Neural progenitor cell (in vitro differentiated cells): ENCODE measurements at regions not wholly inside any gene's neighbourhood (a gene's known extent, or its start where the extent isn't known, plus 50 kb on each side); places are given as distances from the start of the nearest gene placed in this dataset.

ENCODE experiments used
- DNase-seq: peaks from one replicate; pipeline ENCODE4 v3.0.0-alpha.2; 2016; ENCODE audit warnings: low spot score
- H2AFZ ChIP-seq: fragments of 200-600 bp; sonication (generic); replicated peaks from 2 replicates; pipeline ENCODE4 v1.6.1; 2016; ENCODE audit warnings: antibody characterized with exemption
- H3F3A ChIP-seq: fragments of 200-600 bp; sonication (generic); 2 replicates; pipeline ENCODE4 v1.6.1; 2016; ENCODE audit warnings: antibody characterized with exemption, low read depth
- H3K27ac ChIP-seq: fragments of 200-600 bp; sonication (generic); 2 replicates; pipeline ENCODE4 v1.5.1; 2016; ENCODE audit warnings: mild to moderate bottlenecking
- H3K27me3 ChIP-seq: fragments of 200-600 bp; sonication (generic); 2 replicates; pipeline ENCODE4 v1.6.1; 2016; ENCODE audit warnings: mild to moderate bottlenecking, moderate library complexity
- H3K36me3 ChIP-seq: fragments of 200-600 bp; sonication (generic); 2 replicates; pipeline ENCODE4 v1.5.1; 2016
- H3K4me1 ChIP-seq: fragments of 200-600 bp; sonication (generic); 2 replicates; pipeline ENCODE4 v1.6.1; 2016; ENCODE audit warnings: mixed run types
- H3K4me2 ChIP-seq: fragments of 200-600 bp; sonication (generic); 2 replicates; pipeline ENCODE4 v1.6.1; 2016
- H3K4me3 ChIP-seq: fragments of 200-600 bp; sonication (generic); 2 replicates; pipeline ENCODE4 v1.5.1; 2016
- H3K79me2 ChIP-seq: fragments of 200-600 bp; sonication (generic); 2 replicates; pipeline ENCODE4 v1.6.1; 2016; ENCODE audit warnings: low read depth
- H3K9ac ChIP-seq: fragments of 200-600 bp; sonication (generic); 2 replicates; pipeline ENCODE4 v1.6.1; 2016
- H3K9me3 ChIP-seq: fragments of 200-600 bp; sonication (generic); 2 replicates; pipeline ENCODE4 v1.5.1; 2016; ENCODE audit warnings: low read depth
- H4K20me1 ChIP-seq: fragments of 200-600 bp; sonication (generic); 2 replicates; pipeline ENCODE4 v1.6.1; 2016; ENCODE audit warnings: low read depth
- H3K27ac Mint-ChIP-seq: 3 replicates; pipeline ENCODE4 v1.8.0; 2021; ENCODE audit warnings: mixed read lengths
- H3K27me3 Mint-ChIP-seq: 2 replicates; pipeline ENCODE4 v1.8.0; 2022; ENCODE audit warnings: low read depth, mild to moderate bottlenecking, inconsistent platforms, moderate library complexity, mixed read lengths; ENCODE audit not compliant: insufficient read depth
- H3K36me3 Mint-ChIP-seq: 3 replicates; pipeline ENCODE4 v1.8.0; 2021; ENCODE audit warnings: mixed read lengths
- H3K4me1 Mint-ChIP-seq: 3 replicates; pipeline ENCODE4 v1.8.0; 2021; ENCODE audit warnings: mixed read lengths
- H3K4me3 Mint-ChIP-seq: 3 replicates; pipeline ENCODE4 v1.8.0; 2021; ENCODE audit warnings: mild to moderate bottlenecking, moderate library complexity, mixed read lengths
- H3K9me3 Mint-ChIP-seq: 3 replicates; pipeline ENCODE4 v1.8.0; 2020; ENCODE audit warnings: mixed read lengths
- EZH2 ChIP-seq: fragments of 200-600 bp; sonication (generic); IDR thresholded peaks from 2 replicates; pipeline ENCODE4 v1.6.1; 2017; ENCODE audit warnings: antibody characterized with exemption, mild to moderate bottlenecking, moderate library complexity
- EZH2phosphoT487 ChIP-seq: fragments of 200-600 bp; sonication (generic); IDR thresholded peaks from 2 replicates; pipeline ENCODE4 v1.6.1; 2017; ENCODE audit warnings: antibody characterized with exemption
- TF ChIP-seq, protein P1 (sequence below): fragments of 200-600 bp; sonication (generic); IDR thresholded peaks from 2 replicates; pipeline ENCODE4 v1.5.1; 2017; ENCODE audit warnings: antibody characterized with exemption, mild to moderate bottlenecking

DNA sequence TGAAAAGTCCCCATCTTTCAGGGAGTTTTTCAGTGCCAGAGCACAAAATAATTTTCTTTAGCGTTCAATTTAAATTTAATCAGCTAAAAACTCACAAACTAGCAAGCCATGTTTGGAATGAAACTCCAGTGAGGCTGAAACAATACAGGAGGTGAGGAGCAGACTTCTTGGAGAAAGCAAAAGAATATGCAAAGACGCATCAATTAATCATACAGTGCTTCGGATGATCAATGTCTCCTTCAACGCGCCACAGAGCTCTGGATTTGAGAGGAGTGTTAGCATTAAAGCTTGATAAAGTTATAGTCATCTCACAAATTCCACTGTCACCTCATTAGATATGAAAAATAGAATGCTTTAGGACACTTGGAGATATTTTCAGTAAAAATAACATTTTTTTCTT is 248.0 kb downstream of the WDR11 start:
- Histone ChIP-seq H3F3A (no peaks in the 10 kb centered on the region), H3K4me1 (peaks cover 5% of the 10 kb centered on the region), H4K20me1 (no peaks in the 10 kb centered on the region), H3K9ac (no peak overlapping the region), H3K4me2 (no peak overlapping the region), H3K9me3 (no peaks in the 10 kb centered on the region), H3K36me3 (no peaks in the 10 kb centered on the region), H3K27ac (no peak overlapping the region), H3K79me2 (no peaks in the 10 kb centered on the region), H3K4me3 (no peak overlapping the region), H2AFZ (no peak overlapping the region), H3K27me3 (no peaks in the 10 kb centered on the region)
- Mint-ChIP-seq H3K27ac (no peak overlapping the region), H3K4me1 (peaks cover 48% of the 10 kb centered on the region), H3K9me3 (peaks cover 14% of the 10 kb centered on the region), H3K4me3 (no peak overlapping the region), H3K36me3 (peaks cover 3% of the 10 kb centered on the region), H3K27me3 (peaks cover 4% of the 10 kb centered on the region)
- TF ChIP-seq, protein P1, sequence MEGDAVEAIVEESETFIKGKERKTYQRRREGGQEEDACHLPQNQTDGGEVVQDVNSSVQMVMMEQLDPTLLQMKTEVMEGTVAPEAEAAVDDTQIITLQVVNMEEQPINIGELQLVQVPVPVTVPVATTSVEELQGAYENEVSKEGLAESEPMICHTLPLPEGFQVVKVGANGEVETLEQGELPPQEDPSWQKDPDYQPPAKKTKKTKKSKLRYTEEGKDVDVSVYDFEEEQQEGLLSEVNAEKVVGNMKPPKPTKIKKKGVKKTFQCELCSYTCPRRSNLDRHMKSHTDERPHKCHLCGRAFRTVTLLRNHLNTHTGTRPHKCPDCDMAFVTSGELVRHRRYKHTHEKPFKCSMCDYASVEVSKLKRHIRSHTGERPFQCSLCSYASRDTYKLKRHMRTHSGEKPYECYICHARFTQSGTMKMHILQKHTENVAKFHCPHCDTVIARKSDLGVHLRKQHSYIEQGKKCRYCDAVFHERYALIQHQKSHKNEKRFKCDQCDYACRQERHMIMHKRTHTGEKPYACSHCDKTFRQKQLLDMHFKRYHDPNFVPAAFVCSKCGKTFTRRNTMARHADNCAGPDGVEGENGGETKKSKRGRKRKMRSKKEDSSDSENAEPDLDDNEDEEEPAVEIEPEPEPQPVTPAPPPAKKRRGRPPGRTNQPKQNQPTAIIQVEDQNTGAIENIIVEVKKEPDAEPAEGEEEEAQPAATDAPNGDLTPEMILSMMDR = no peak
- TF ChIP-seq EZH2 (no peak), EZH2phosphoT487 (no peak)
- no peak for DNase-seq

- peaks cover 52% of the 10 kb centered on the region for H3K4me1 Mint-ChIP-seq
- Histone ChIP-seq H3K4me1 (peaks cover 9% of the 10 kb centered on the region), H3F3A (no peaks in the 10 kb centered on the region), H3K27me3 (no peaks in the 10 kb centered on the region), H3K4me3 (no peak overlapping the region), H3K9ac (no peak overlapping the region), H3K4me2 (no peak overlapping the region), H3K79me2 (no peaks in the 10 kb centered on the region), H3K9me3 (no peaks in the 10 kb centered on the region), H3K27ac (no peak overlapping the region), H3K36me3 (no peaks in the 10 kb centered on the region), H2AFZ (no peak overlapping the region), H4K20me1 (no peaks in the 10 kb centered on the region)
- H3K4me3 Mint-ChIP-seq = no peak overlapping the region
- peaks cover 4% of the 10 kb centered on the region for H3K27me3 Mint-ChIP-seq
- TF ChIP-seq EZH2 (no peak), EZH2phosphoT487 (no peak)
- TF ChIP-seq, protein P1 = no peak
- no peak overlapping the region for H3K27ac Mint-ChIP-seq
- H3K36me3 Mint-ChIP-seq = peaks cover 3% of the 10 kb centered on the region
- DNase-seq = peak; percentile 16
- peaks cover 14% of the 10 kb centered on the region for H3K9me3 Mint-ChIP-seq
Measured at GRCh38 chr10:121099592-121099991, 248.4 kb downstream of the WDR11 start.

DNA sequence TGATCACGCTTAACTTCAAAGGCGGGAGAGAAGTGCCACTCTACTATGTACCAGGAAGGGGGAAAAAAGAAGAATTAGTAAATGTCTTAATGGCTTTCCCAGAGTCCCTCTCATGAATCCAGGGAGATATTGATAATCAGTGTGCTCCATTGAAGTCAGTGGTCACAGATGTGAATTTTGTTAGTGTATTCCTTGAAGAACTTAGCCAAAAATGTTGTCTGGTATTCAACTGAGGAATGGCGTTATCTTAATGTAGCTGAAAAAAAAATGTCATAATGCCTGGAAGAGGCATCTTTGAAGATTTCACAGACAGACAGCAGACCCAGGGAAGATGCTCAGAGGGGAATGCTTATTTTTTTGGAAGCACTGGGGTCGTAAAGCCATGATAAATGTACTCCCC is 250.4 kb downstream of the WDR11 start:
- no peak for DNase-seq
- Histone ChIP-seq H3K9ac (no peak overlapping the region), H3K36me3 (no peaks in the 10 kb centered on the region), H3K27ac (no peak overlapping the region), H4K20me1 (no peaks in the 10 kb centered on the region), H3F3A (no peaks in the 10 kb centered on the region), H3K4me3 (no peak overlapping the region), H3K4me2 (no peak overlapping the region), H2AFZ (no peak overlapping the region), H3K27me3 (no peaks in the 10 kb centered on the region), H3K4me1 (peaks cover 16% of the 10 kb centered on the region), H3K79me2 (no peaks in the 10 kb centered on the region), H3K9me3 (no peaks in the 10 kb centered on the region)
- Mint-ChIP-seq H3K27me3 (peaks cover 5% of the 10 kb centered on the region), H3K27ac (no peak overlapping the region), H3K4me1 (peaks cover 41% of the 10 kb centered on the region), H3K9me3 (peaks cover 10% of the 10 kb centered on the region), H3K4me3 (no peak overlapping the region), H3K36me3 (no peaks in the 10 kb centered on the region)
- TF ChIP-seq EZH2phosphoT487 = no peak
- TF ChIP-seq, protein P1 = no peak
- no peak for TF ChIP-seq EZH2

- no peak overlapping the region for H3K4me3 Mint-ChIP-seq
- H3K36me3 Mint-ChIP-seq = no peaks in the 10 kb centered on the region
- no peaks in the 10 kb centered on the region for H3K79me2 ChIP-seq
Measured at GRCh38 chr10:121102706-121103105, 251.5 kb downstream of the WDR11 start.

More at GRCh38 chr10:121102706-121103105, 251.5 kb downstream of the WDR11 start:
- Histone ChIP-seq H3F3A (no peaks in the 10 kb centered on the region), H3K27ac (no peak overlapping the region), H3K9me3 (no peaks in the 10 kb centered on the region), H3K4me3 (no peak overlapping the region), H2AFZ (no peak overlapping the region), H3K27me3 (no peaks in the 10 kb centered on the region), H3K36me3 (no peaks in the 10 kb centered on the region), H4K20me1 (no peaks in the 10 kb centered on the region), H3K4me1 (peaks cover 16% of the 10 kb centered on the region), H3K9ac (no peak overlapping the region), H3K4me2 (no peak overlapping the region)
- Mint-ChIP-seq H3K27ac (no peak overlapping the region), H3K27me3 (peaks cover 2% of the 10 kb centered on the region), H3K4me1 (peaks cover 29% of the 10 kb centered on the region), H3K9me3 (peaks cover 10% of the 10 kb centered on the region)
- DNase-seq = no peak
- TF ChIP-seq EZH2phosphoT487 (no peak), EZH2 (no peak)
- TF ChIP-seq, protein P1 = no peak
